GM23338 (cell line): ENCODE measurements at regions not wholly inside any gene's neighbourhood (a gene's known extent, or its start where the extent isn't known, plus 50 kb on each side); places are given as distances from the start of the nearest gene placed in this dataset.

Source experiments
- ATAC-seq: fragments of 200-7000 bp; cut with Tn5 transposase; 3 replicates; pipeline ENCODE4 v1.9.1; 2020
- DNase-seq: peaks from one replicate; pipeline ENCODE4 v3.0.0-alpha.2; 2015; ENCODE audit warnings: low spot score
- H2AFZ ChIP-seq: fragments of 200-600 bp; sonication (generic); 2 replicates; pipeline ENCODE4 v1.8.0; 2016; ENCODE audit warnings: antibody characterized with exemption, mild to moderate bottlenecking, moderate library complexity
- H3F3A ChIP-seq: fragments of 200-600 bp; sonication (generic); replicated peaks from 2 replicates; pipeline ENCODE4 v1.8.0; 2017; ENCODE audit warnings: antibody characterized with exemption, mixed run types, low read depth
- H3K27ac ChIP-seq: fragments of 200-600 bp; sonication (generic); 2 replicates; pipeline ENCODE4 v1.6.1; 2016; ENCODE audit warnings: low read depth
- H3K27me3 ChIP-seq: fragments of 200-600 bp; sonication (generic); 2 replicates; pipeline ENCODE4 v1.8.0; 2016; ENCODE audit warnings: mild to moderate bottlenecking, mixed run types, moderate library complexity; ENCODE audit not compliant: insufficient read depth
- H3K36me3 ChIP-seq: fragments of 200-600 bp; sonication (generic); 2 replicates; pipeline ENCODE4 v1.8.0; 2016; ENCODE audit warnings: mild to moderate bottlenecking; ENCODE audit not compliant: insufficient read depth
- H3K4me1 ChIP-seq: fragments of 200-600 bp; sonication (generic); 2 replicates; pipeline ENCODE4 v1.8.0; 2016; ENCODE audit warnings: mild to moderate bottlenecking, moderate library complexity; ENCODE audit not compliant: insufficient read depth
- H3K4me2 ChIP-seq: fragments of 200-600 bp; sonication (generic); 2 replicates; pipeline ENCODE4 v1.7.1; 2017; ENCODE audit warnings: mixed run types
- H3K4me3 ChIP-seq: fragments of 200-600 bp; sonication (generic); 2 replicates; pipeline ENCODE4 v1.6.1; 2016; ENCODE audit warnings: mixed run types
- H3K79me2 ChIP-seq: fragments of 200-600 bp; sonication (generic); replicated peaks from 2 replicates; pipeline ENCODE4 v1.8.0; 2017; ENCODE audit warnings: mild to moderate bottlenecking; ENCODE audit not compliant: insufficient read depth
- H3K9me2 ChIP-seq: fragments of 200-600 bp; sonication (generic); 2 replicates; pipeline ENCODE4 v1.8.0; 2017; ENCODE audit not compliant: insufficient read depth
- H4K20me1 ChIP-seq: fragments of 200-600 bp; sonication (generic); replicated peaks from 2 replicates; pipeline ENCODE4 v1.8.0; 2017; ENCODE audit warnings: mild to moderate bottlenecking; ENCODE audit not compliant: insufficient read depth
- H3K27ac Mint-ChIP-seq: 2 replicates; pipeline ENCODE4 v1.8.0; 2020; ENCODE audit warnings: inconsistent platforms, mild to moderate bottlenecking, moderate library complexity, mixed read lengths
- H3K27me3 Mint-ChIP-seq: 3 replicates; pipeline ENCODE4 v1.8.0; 2022; ENCODE audit warnings: low read depth, mild to moderate bottlenecking, moderate library complexity, mixed read lengths, inconsistent platforms; ENCODE audit not compliant: insufficient read depth, poor library complexity
- H3K36me3 Mint-ChIP-seq: 3 replicates; pipeline ENCODE4 v1.8.0; 2021; ENCODE audit warnings: low read depth, mild to moderate bottlenecking, inconsistent platforms, moderate library complexity, mixed read lengths
- H3K4me1 Mint-ChIP-seq: 3 replicates; pipeline ENCODE4 v1.8.0; 2020; ENCODE audit warnings: mild to moderate bottlenecking, inconsistent platforms, mixed read lengths
- H3K4me3 Mint-ChIP-seq: 3 replicates; pipeline ENCODE4 v1.8.0; 2021; ENCODE audit warnings: moderate library complexity, mild to moderate bottlenecking, inconsistent platforms, mixed read lengths
- H3K9me3 Mint-ChIP-seq: 3 replicates; pipeline ENCODE4 v1.8.0; 2020; ENCODE audit warnings: moderate library complexity, mild to moderate bottlenecking, inconsistent platforms, mixed read lengths
- CREB1 ChIP-seq: fragments of 250-450 bp; sonication (Bioruptor Pico); IDR thresholded peaks from 2 replicates; pipeline ENCODE4 v1.5.0; 2020; ENCODE audit warnings: low read depth, mild to moderate bottlenecking, moderate library complexity
- EZH2 ChIP-seq: fragments of 200-600 bp; sonication (generic); IDR thresholded peaks from one replicate; pipeline ENCODE4 v1.8.0; 2017; ENCODE audit warnings: antibody characterized with exemption, mild to moderate bottlenecking, low read depth; ENCODE audit not compliant: unreplicated experiment
- EZH2phosphoT487 ChIP-seq: fragments of 200-600 bp; sonication (generic); IDR thresholded peaks from one replicate; pipeline ENCODE4 v1.8.1; 2018; ENCODE audit warnings: antibody characterized with exemption; ENCODE audit not compliant: unreplicated experiment
- JUNB ChIP-seq: IDR thresholded peaks from one replicate; pipeline ENCODE4 v1.6.1; 2016; ENCODE audit warnings: antibody characterized with exemption; ENCODE audit not compliant: unreplicated experiment
- NANOG ChIP-seq: IDR thresholded peaks from 2 replicates; pipeline ENCODE4 v1.6.1; 2016; ENCODE audit warnings: antibody characterized with exemption, borderline replicate concordance
- POLR2AphosphoS5 ChIP-seq: IDR thresholded peaks from 2 replicates; pipeline ENCODE4 v1.6.1; 2016; ENCODE audit warnings: antibody characterized with exemption, low read depth
- STAT1 ChIP-seq: IDR thresholded peaks from one replicate; pipeline ENCODE4 v1.6.1; 2016; ENCODE audit warnings: antibody characterized with exemption; ENCODE audit not compliant: unreplicated experiment
- ZNF114 ChIP-seq: fragments of 250-450 bp; sonication (Bioruptor Pico); IDR thresholded peaks from 2 replicates; pipeline ENCODE4 v1.5.0; 2020; ENCODE audit warnings: mild to moderate bottlenecking, moderate library complexity
- ZNF331 ChIP-seq: fragments of 250-450 bp; sonication (Bioruptor Pico); IDR thresholded peaks from 2 replicates; pipeline ENCODE4 v1.5.0; 2020; ENCODE audit warnings: low read depth, mild to moderate bottlenecking, moderate library complexity
- TF ChIP-seq, protein P1 (sequence below): IDR thresholded peaks from 2 replicates; pipeline ENCODE4 v1.6.1; 2016; ENCODE audit warnings: antibody characterized with exemption
- TF ChIP-seq, protein P2 (sequence below): IDR thresholded peaks from one replicate; pipeline ENCODE4 v1.6.1; 2018; ENCODE audit warnings: antibody characterized with exemption; ENCODE audit not compliant: unreplicated experiment
- TF ChIP-seq, protein P3 (sequence below): fragments of 250-450 bp; sonication (Bioruptor Pico); IDR thresholded peaks from 2 replicates; pipeline ENCODE4 v1.5.0; 2020; ENCODE audit warnings: mild to moderate bottlenecking, moderate library complexity
- TF ChIP-seq, protein P4 (sequence below), 2 experiments: fragments of 200-600 bp in 1 of 2; sonication (generic) in 1 of 2; conservative IDR thresholded peaks; 2 replicates each; pipeline versions ENCODE4 v1.5.1 to v1.6.1; 2016 to 2017; ENCODE audit warnings: antibody characterized with exemption in 2 of 2, low read depth in 2 of 2, mild to moderate bottlenecking in 2 of 2, moderate library complexity in 1 of 2

DNA sequence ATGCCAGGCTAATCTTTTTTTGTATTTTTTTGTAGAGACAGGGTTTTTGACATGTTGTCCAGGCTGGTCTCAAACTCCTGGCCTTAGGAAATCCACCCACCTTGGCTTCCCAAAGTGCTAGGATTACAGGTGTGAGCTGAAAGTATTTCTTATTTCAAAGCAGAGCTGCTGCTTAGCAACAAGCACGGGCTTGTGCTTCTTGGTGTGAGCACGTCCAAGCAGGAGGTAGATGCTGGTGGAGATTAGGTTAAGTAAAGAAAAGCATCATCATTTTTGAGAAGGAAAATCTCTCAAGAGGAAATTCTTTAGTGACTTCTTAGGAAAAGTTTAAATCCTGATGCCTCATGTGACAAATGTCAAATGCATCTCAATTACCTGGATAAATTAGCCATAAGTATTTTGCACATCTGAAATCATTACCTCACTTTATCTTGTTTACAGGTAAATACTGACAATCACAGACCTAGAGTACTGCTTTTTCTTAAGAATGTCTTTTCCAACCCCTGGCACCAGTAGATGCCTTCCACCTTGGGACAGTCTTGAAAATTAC is 431.8 kb upstream of the FZD8 start:
- Mint-ChIP-seq H3K27me3 (no peaks in the 10 kb centered on the region), H3K9me3 (no peaks in the 10 kb centered on the region), H3K4me1 (no peaks in the 10 kb centered on the region), H3K4me3 (no peak overlapping the region), H3K36me3 (no peaks in the 10 kb centered on the region), H3K27ac (no peak overlapping the region)
- no peak for DNase-seq
- Histone ChIP-seq H3K27ac (no peak overlapping the region), H3K36me3 (no peaks in the 10 kb centered on the region), H3K4me2 (no peak overlapping the region), H4K20me1 (no peaks in the 10 kb centered on the region), H3K9me2 (0 out of 2 replicates have a peak, but pooled peaks cover 5% of the 10 kb centered on the region), H3K4me1 (no peaks in the 10 kb centered on the region), H2AFZ (no peak overlapping the region), H3K27me3 (no peaks in the 10 kb centered on the region), H3K4me3 (no peak overlapping the region), H3K79me2 (no peaks in the 10 kb centered on the region), H3F3A (no peaks in the 10 kb centered on the region)
- TF ChIP-seq POLR2AphosphoS5 (no peak), NANOG (no peak), CREB1 (CRISPR knock-in tag) (no peak), EZH2 (no peak), ZNF114 (CRISPR knock-in tag) (no peak), EZH2phosphoT487 (no peak), JUNB (no peak), ZNF331 (CRISPR knock-in tag) (no peak), STAT1 (no peak)
- TF ChIP-seq, protein P1, sequence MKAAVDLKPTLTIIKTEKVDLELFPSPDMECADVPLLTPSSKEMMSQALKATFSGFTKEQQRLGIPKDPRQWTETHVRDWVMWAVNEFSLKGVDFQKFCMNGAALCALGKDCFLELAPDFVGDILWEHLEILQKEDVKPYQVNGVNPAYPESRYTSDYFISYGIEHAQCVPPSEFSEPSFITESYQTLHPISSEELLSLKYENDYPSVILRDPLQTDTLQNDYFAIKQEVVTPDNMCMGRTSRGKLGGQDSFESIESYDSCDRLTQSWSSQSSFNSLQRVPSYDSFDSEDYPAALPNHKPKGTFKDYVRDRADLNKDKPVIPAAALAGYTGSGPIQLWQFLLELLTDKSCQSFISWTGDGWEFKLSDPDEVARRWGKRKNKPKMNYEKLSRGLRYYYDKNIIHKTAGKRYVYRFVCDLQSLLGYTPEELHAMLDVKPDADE, result no peak
- TF ChIP-seq, protein P2, sequence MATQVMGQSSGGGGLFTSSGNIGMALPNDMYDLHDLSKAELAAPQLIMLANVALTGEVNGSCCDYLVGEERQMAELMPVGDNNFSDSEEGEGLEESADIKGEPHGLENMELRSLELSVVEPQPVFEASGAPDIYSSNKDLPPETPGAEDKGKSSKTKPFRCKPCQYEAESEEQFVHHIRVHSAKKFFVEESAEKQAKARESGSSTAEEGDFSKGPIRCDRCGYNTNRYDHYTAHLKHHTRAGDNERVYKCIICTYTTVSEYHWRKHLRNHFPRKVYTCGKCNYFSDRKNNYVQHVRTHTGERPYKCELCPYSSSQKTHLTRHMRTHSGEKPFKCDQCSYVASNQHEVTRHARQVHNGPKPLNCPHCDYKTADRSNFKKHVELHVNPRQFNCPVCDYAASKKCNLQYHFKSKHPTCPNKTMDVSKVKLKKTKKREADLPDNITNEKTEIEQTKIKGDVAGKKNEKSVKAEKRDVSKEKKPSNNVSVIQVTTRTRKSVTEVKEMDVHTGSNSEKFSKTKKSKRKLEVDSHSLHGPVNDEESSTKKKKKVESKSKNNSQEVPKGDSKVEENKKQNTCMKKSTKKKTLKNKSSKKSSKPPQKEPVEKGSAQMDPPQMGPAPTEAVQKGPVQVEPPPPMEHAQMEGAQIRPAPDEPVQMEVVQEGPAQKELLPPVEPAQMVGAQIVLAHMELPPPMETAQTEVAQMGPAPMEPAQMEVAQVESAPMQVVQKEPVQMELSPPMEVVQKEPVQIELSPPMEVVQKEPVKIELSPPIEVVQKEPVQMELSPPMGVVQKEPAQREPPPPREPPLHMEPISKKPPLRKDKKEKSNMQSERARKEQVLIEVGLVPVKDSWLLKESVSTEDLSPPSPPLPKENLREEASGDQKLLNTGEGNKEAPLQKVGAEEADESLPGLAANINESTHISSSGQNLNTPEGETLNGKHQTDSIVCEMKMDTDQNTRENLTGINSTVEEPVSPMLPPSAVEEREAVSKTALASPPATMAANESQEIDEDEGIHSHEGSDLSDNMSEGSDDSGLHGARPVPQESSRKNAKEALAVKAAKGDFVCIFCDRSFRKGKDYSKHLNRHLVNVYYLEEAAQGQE, result no peak
- TF ChIP-seq, protein P3, sequence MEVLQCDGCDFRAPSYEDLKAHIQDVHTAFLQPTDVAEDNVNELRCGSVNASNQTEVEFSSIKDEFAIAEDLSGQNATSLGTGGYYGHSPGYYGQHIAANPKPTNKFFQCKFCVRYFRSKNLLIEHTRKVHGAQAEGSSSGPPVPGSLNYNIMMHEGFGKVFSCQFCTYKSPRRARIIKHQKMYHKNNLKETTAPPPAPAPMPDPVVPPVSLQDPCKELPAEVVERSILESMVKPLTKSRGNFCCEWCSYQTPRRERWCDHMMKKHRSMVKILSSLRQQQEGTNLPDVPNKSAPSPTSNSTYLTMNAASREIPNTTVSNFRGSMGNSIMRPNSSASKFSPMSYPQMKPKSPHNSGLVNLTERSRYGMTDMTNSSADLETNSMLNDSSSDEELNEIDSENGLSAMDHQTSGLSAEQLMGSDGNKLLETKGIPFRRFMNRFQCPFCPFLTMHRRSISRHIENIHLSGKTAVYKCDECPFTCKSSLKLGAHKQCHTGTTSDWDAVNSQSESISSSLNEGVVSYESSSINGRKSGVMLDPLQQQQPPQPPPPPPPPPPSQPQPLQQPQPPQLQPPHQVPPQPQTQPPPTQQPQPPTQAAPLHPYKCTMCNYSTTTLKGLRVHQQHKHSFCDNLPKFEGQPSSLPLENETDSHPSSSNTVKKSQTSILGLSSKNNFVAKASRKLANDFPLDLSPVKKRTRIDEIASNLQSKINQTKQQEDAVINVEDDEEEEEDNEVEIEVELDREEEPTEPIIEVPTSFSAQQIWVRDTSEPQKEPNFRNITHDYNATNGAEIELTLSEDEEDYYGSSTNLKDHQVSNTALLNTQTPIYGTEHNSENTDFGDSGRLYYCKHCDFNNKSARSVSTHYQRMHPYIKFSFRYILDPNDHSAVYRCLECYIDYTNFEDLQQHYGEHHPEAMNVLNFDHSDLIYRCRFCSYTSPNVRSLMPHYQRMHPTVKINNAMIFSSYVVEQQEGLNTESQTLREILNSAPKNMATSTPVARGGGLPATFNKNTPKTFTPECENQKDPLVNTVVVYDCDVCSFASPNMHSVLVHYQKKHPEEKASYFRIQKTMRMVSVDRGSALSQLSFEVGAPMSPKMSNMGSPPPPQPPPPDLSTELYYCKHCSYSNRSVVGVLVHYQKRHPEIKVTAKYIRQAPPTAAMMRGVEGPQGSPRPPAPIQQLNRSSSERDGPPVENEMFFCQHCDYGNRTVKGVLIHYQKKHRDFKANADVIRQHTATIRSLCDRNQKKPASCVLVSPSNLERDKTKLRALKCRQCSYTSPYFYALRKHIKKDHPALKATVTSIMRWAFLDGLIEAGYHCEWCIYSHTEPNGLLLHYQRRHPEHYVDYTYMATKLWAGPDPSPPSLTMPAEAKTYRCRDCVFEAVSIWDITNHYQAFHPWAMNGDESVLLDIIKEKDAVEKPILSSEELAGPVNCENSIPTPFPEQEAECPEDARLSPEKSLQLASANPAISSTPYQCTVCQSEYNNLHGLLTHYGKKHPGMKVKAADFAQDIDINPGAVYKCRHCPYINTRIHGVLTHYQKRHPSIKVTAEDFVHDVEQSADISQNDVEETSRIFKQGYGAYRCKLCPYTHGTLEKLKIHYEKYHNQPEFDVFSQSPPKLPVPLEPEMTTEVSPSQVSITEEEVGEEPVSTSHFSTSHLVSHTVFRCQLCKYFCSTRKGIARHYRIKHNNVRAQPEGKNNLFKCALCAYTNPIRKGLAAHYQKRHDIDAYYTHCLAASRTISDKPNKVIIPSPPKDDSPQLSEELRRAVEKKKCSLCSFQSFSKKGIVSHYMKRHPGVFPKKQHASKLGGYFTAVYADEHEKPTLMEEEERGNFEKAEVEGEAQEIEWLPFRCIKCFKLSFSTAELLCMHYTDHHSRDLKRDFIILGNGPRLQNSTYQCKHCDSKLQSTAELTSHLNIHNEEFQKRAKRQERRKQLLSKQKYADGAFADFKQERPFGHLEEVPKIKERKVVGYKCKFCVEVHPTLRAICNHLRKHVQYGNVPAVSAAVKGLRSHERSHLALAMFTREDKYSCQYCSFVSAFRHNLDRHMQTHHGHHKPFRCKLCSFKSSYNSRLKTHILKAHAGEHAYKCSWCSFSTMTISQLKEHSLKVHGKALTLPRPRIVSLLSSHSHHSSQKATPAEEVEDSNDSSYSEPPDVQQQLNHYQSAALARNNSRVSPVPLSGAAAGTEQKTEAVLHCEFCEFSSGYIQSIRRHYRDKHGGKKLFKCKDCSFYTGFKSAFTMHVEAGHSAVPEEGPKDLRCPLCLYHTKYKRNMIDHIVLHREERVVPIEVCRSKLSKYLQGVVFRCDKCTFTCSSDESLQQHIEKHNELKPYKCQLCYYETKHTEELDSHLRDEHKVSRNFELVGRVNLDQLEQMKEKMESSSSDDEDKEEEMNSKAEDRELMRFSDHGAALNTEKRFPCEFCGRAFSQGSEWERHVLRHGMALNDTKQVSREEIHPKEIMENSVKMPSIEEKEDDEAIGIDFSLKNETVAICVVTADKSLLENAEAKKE (CRISPR knock-in tag), result no peak
- TF ChIP-seq, protein P4, sequence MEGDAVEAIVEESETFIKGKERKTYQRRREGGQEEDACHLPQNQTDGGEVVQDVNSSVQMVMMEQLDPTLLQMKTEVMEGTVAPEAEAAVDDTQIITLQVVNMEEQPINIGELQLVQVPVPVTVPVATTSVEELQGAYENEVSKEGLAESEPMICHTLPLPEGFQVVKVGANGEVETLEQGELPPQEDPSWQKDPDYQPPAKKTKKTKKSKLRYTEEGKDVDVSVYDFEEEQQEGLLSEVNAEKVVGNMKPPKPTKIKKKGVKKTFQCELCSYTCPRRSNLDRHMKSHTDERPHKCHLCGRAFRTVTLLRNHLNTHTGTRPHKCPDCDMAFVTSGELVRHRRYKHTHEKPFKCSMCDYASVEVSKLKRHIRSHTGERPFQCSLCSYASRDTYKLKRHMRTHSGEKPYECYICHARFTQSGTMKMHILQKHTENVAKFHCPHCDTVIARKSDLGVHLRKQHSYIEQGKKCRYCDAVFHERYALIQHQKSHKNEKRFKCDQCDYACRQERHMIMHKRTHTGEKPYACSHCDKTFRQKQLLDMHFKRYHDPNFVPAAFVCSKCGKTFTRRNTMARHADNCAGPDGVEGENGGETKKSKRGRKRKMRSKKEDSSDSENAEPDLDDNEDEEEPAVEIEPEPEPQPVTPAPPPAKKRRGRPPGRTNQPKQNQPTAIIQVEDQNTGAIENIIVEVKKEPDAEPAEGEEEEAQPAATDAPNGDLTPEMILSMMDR (conservative IDR thresholded peaks at IDR 0.05; ENCODE audit: low read depth in 2 of 2), result no peak
- ATAC-seq, result no peak
